A549 (cell line): ENCODE measurements at regions not wholly inside any gene's neighbourhood (a gene's known extent, or its start where the extent isn't known, plus 50 kb on each side); places are given as distances from the start of the nearest gene placed in this dataset.

ENCODE experiments used
- FOSL2 ChIP-seq, 2 experiments: fragments of 450-650 bp in 1 of 2; fragments of >200 bp in 1 of 2; sonication (Bioruptor Twin) in 1 of 2; formaldehyde crosslinking; IDR thresholded peaks; 2 replicates each; pipeline versions ENCODE4 v1.5.0 to v1.6.1; 2016 to 2020; ENCODE audit warnings: mild to moderate bottlenecking in 1 of 2, moderate library complexity in 1 of 2
- NFE2L2 ChIP-seq: fragments of 150-350 bp; conservative IDR thresholded peaks from 2 replicates; pipeline ENCODE4 v1.6.1; 2014; ENCODE audit warnings: low read length

GRCh38 chr3:42037318-42037945, 53.7 kb upstream of the TRAK1 start:
- TF ChIP-seq FOSL2 (IDR thresholded peaks at IDR 0.05) (no peak), FOSL2 (CRISPR knock-in tag; IDR thresholded peaks at IDR 0.05) (no peak), NFE2L2 (no peak)
